ENCODE measurements at regions not wholly inside any gene's neighbourhood (a gene's known extent, or its start where the extent isn't known, plus 50 kb on each side); places are given as distances from the start of the nearest gene placed in this dataset.
"Not testable (repeated sequence)": the region's sequence is repeated elsewhere in the genome, so short reads cannot be mapped to it uniquely, and the experiment has no call there.

GRCh38 chr7:136400877-136401276 is 423.7 kb upstream of the MTPN start:
- no peak for DNase-seq

- no peak for DNase-seq
Observed at GRCh38 chr7:136399385-136399784, 422.2 kb upstream of the MTPN start.

GRCh38 chr7:136392856-136393255 is 415.7 kb upstream of the MTPN start:
- DNase-seq, result no peak

GRCh38 chr7:136391371-136391770 is 414.2 kb upstream of the MTPN start:
- no peak for DNase-seq

GRCh38 chr7:136389933-136390332 is 412.8 kb upstream of the MTPN start:
- DNase-seq, result no peak

- no peak for DNase-seq
Observed at GRCh38 chr7:136386876-136387275, 409.7 kb upstream of the MTPN start.

GRCh38 chr7:136371409-136371808 is 394.2 kb upstream of the MTPN start:
- DNase-seq, result not testable (repeated sequence)

GRCh38 chr7:136370137-136370536 is 393.0 kb upstream of the MTPN start:
- DNase-seq, result no peak

GRCh38 chr7:136369225-136369624 is 392.1 kb upstream of the MTPN start:
- DNase-seq, result no peak

- no peak for DNase-seq
Observed at GRCh38 chr7:136359333-136359903, 382.3 kb upstream of the MTPN start.

GRCh38 chr7:136353287-136353686 is 376.1 kb upstream of the MTPN start:
- DNase-seq, result no peak

- peak; percentile 4 for DNase-seq
Observed at GRCh38 chr7:136348542-136349192, 371.5 kb upstream of the MTPN start.

GRCh38 chr7:136348142-136348541 is 371.0 kb upstream of the MTPN start:
- no peak for DNase-seq

- DNase-seq, result no peak
Observed at GRCh38 chr7:136347488-136347887, 370.3 kb upstream of the MTPN start.

GRCh38 chr7:136342251-136342650 is 365.1 kb upstream of the MTPN start:
- no peak for DNase-seq

GRCh38 chr7:136339464-136339863 is 362.3 kb upstream of the MTPN start:
- DNase-seq, result no peak

- DNase-seq, result peak; percentile 30
Observed at GRCh38 chr7:136336932-136337331, 359.8 kb upstream of the MTPN start.

- DNase-seq, result no peak
Observed at GRCh38 chr7:136333636-136334035, 356.5 kb upstream of the MTPN start.

GRCh38 chr7:136326045-136326609 is 349.0 kb upstream of the MTPN start:
- no peak for DNase-seq

- DNase-seq, result no peak
Observed at GRCh38 chr7:136325578-136325977, 348.4 kb upstream of the MTPN start.

- no peak for DNase-seq
Observed at GRCh38 chr7:136325027-136325426, 347.9 kb upstream of the MTPN start.

- no peak for DNase-seq
Observed at GRCh38 chr7:136324073-136324704, 347.0 kb upstream of the MTPN start.

- DNase-seq, result no peak
Observed at GRCh38 chr7:136312592-136312991, 335.4 kb upstream of the MTPN start.

GRCh38 chr7:136309407-136309806 is 332.2 kb upstream of the MTPN start:
- no peak for DNase-seq
